Gastroesophageal sphincter (tissue), 4 donors: ENCODE measurements at regions not wholly inside any gene's neighbourhood (a gene's known extent, or its start where the extent isn't known, plus 50 kb on each side); places are given as distances from the start of the nearest gene placed in this dataset.
"Not testable (repeated sequence)": the region's sequence is repeated elsewhere in the genome, so short reads cannot be mapped to it uniquely, and the experiment has no call there.

Source experiments
- ATAC-seq: fragments of 150-250 bp; one replicate; pipeline ENCODE4 v1.9.1; 2016; ENCODE audit warnings: mild to moderate bottlenecking, moderate library complexity
- H3K27ac ChIP-seq, 4 donors: fragments of 200-600 bp; sonication (generic) in 3 of 4; 1 replicate in 3 of 4; 2 replicates in 1 of 4; pipeline ENCODE4 v1.5.1; 2016 to 2019
- H3K27me3 ChIP-seq: fragments of 200-600 bp; sonication (generic); one replicate; pipeline ENCODE4 v1.5.1; 2019
- H3K36me3 ChIP-seq, 2 donors: fragments of 200-600 bp; sonication (generic); one replicate each; pipeline ENCODE4 v1.5.1; 2019; ENCODE audit warnings: control low read depth in 1 of 2
- H3K4me1 ChIP-seq, 3 donors: fragments of 200-600 bp; sonication (generic); 1 replicate in 2 of 3; 2 replicates in 1 of 3; pipeline ENCODE4 v1.5.1; 2016 to 2019; ENCODE audit warnings: control low read depth in 2 of 3
- H3K4me3 ChIP-seq, 2 donors: fragments of 200-600 bp; sonication (generic); one replicate each; pipeline ENCODE4 v1.5.1; 2019; ENCODE audit warnings: mild to moderate bottlenecking in 1 of 2, moderate library complexity in 1 of 2
- H3K9me3 ChIP-seq, 3 donors: fragments of 200-600 bp; sonication (generic); one replicate each; pipeline ENCODE4 v1.5.1; 2017 to 2019; ENCODE audit warnings: control low read depth in 2 of 3
- EP300 ChIP-seq: sonication (generic); formaldehyde crosslinking; IDR thresholded peaks from one replicate; pipeline ENCODE4 v1.6.1; 2017; ENCODE audit warnings: antibody characterized with exemption, mild to moderate bottlenecking
- POLR2A ChIP-seq, 2 donors: fragments of 450-650 bp; IDR thresholded peaks; one replicate each; pipeline ENCODE4 v1.6.1; 2017; ENCODE audit warnings: antibody characterized with exemption in 2 of 2, mild to moderate bottlenecking in 2 of 2, moderate library complexity in 1 of 2
- POLR2AphosphoS5 ChIP-seq: sonication (generic); formaldehyde crosslinking; IDR thresholded peaks from one replicate; pipeline ENCODE4 v1.6.1; 2017; ENCODE audit warnings: antibody characterized with exemption
- WGBS, 2 donors: methylation state at CpG; one replicate each; pipeline ENCODE4 v1.1.5; 2018; ENCODE audit warnings: low coverage in 1 of 2; 5-methylcytosine and 5-hydroxymethylcytosine counted together
- TF ChIP-seq, protein P1 (sequence below), 4 experiments: fragments of 200-600 bp in 2 of 4; fragments of 450-650 bp in 2 of 4; sonication (generic) in 1 of 4; IDR thresholded peaks; one replicate each; pipeline ENCODE4 v1.5.1; 2017 to 2019; ENCODE audit warnings: antibody characterized with exemption in 4 of 4, mild to moderate bottlenecking in 2 of 4, moderate library complexity in 2 of 4

DNA sequence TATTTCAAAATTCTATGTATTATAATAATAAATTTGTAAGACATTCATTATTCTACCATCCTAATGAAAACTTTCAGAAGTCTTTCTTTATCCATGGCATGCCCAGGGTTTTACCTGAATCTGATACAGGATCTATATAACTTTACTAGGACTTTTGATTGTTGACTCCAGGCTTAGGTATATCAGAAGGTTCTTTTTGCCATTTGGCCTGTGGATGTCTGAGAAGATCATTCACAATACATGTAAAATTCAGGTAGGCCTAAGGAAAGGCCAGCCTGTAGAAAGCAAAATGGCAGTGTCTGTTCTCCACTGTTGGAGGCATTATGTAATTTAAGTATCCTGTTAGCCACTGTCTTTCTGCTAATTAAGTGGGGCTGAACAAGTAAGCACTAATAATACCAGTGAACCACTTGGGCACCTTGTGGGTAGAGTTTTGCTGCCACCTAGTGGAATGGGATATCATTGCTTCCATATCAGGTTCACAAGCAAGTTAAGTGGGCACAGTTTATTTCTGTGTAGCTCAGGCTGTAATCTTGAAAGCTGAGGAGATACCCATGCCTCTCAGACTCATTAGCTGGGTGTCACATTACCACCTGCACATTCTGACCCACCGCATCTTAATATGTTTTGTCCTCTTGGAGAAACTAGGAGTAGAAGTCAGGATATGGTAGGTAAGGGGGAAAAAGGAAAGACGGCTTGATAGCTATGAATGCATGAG is 105.5 kb downstream of the SEPTIN7 start:
- WGBS, 2 donors = 46 to 54% methylated on average over 2 of the region's 2 CpGs
- H3K4me3 ChIP-seq = no peak overlapping the region
- no peaks in the 10 kb centered on the region for H3K9me3 ChIP-seq
- ATAC-seq = peak; percentile 76
- H3K27ac ChIP-seq = peak overlapping the region in 1 of 4 donors; percentile 24
- no peak for TF ChIP-seq POLR2A (IDR thresholded peaks at IDR 0.05)
- TF ChIP-seq, protein P1, sequence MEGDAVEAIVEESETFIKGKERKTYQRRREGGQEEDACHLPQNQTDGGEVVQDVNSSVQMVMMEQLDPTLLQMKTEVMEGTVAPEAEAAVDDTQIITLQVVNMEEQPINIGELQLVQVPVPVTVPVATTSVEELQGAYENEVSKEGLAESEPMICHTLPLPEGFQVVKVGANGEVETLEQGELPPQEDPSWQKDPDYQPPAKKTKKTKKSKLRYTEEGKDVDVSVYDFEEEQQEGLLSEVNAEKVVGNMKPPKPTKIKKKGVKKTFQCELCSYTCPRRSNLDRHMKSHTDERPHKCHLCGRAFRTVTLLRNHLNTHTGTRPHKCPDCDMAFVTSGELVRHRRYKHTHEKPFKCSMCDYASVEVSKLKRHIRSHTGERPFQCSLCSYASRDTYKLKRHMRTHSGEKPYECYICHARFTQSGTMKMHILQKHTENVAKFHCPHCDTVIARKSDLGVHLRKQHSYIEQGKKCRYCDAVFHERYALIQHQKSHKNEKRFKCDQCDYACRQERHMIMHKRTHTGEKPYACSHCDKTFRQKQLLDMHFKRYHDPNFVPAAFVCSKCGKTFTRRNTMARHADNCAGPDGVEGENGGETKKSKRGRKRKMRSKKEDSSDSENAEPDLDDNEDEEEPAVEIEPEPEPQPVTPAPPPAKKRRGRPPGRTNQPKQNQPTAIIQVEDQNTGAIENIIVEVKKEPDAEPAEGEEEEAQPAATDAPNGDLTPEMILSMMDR (IDR thresholded peaks at IDR 0.05) = peak; percentile 88 to 95 (median 94)
- no peaks in the 10 kb centered on the region for H3K27me3 ChIP-seq
- H3K36me3 ChIP-seq = peaks cover 0 to 35% of the 10 kb centered on the region in 2 donors
- peaks cover 0 to 25% (median 3%) of the 10 kb centered on the region in 3 donors for H3K4me1 ChIP-seq

DNA sequence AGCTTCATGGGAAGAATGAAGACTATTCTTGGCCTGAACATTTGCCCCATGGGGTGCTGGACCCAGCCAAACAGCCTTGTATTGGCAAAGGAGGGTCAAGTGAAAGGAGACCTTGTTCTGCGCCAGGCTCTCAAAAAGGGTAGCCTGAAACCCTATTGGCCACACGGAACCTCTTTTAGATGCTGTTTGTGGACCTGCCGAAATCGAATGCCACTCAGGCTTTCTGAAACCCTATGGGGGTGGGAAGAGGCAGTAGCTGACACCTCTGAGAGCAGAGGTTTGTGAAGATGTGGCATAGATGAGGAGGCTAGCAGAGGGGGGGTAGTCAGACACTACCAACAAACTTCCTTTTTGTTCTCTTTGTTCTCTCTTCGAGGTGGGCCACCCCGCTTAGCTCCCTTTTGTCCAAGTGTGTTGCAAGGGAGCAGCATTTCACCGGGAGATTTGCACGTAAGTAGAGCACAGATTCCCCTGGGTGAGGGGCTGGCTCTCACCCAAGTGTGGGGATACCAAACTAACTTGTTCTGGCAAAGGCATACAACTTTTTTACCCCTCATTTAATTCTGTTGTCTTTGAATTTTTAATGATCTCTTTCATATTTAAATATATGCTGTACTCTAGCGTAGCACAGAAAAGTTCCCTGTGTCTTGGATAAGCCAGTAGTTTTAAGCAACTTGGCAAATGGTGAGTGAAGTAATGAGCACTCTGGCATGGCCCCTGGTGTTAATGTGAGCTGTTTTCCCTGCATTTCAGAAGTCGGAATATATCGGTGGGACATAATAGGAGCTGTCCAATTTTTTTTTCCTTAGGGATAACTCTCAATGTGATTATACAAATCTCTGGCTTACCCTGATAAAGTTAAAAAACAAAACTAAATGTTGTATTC is 107.7 kb downstream of the SEPTIN7 start:
- H3K27me3 ChIP-seq = no peaks in the 10 kb centered on the region
- TF ChIP-seq POLR2A (IDR thresholded peaks at IDR 0.05) (no peak), POLR2AphosphoS5 (no peak), EP300 (no peak)
- TF ChIP-seq, protein P1 (IDR thresholded peaks at IDR 0.05) = no peak
- no peaks in the 10 kb centered on the region for H3K9me3 ChIP-seq
- ATAC-seq = no peak
- peaks cover 0 to 21% of the 10 kb centered on the region in 2 donors for H3K36me3 ChIP-seq
- 29 to 38% methylated on average over 7 to 9 of the region's 11 CpGs for WGBS, 2 donors
- peak overlapping the region in 1 of 4 donors; percentile 33 for H3K27ac ChIP-seq
- H3K4me3 ChIP-seq = no peak overlapping the region
- H3K4me1 ChIP-seq = peaks cover 0 to 25% (median 3%) of the 10 kb centered on the region in 3 donors

DNA sequence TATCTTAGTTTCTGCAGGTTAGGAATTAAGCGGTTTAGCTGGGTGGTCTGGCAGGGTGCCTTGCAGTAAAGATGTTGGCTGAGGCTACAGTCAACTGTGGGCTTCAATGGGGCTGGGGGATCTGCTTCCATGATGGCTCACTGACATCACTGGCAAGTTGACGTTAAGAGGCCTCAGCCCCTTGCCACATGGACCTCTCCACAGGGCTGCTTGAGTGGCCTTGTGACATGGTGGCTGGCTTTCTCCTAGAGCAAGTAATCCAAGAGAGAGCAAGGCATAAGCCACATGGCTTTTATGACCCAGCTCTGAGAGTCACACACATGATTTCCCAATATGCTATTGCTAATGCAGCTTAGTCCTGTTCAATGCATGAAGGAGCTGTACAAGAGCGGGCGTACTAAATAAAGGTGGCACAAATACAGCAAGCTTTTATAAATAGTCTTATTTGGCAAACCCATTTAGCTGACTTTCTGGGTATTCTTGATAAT is 109.1 kb downstream of the SEPTIN7 start:
- Histone ChIP-seq H3K27me3 (no peaks in the 10 kb centered on the region), H3K36me3 (peaks cover 0 to 7% of the 10 kb centered on the region in 2 donors), H3K9me3 (no peaks in the 10 kb centered on the region), H3K4me1 (peaks cover 0 to 25% (median 3%) of the 10 kb centered on the region in 3 donors), H3K4me3 (no peak overlapping the region), H3K27ac (no peak overlapping the region)
- 89 to 100% methylated on average over 2 to 3 of the region's 4 CpGs for WGBS, 2 donors
- TF ChIP-seq POLR2AphosphoS5 (no peak), POLR2A (IDR thresholded peaks at IDR 0.05) (no peak), EP300 (no peak)
- TF ChIP-seq, protein P1 (IDR thresholded peaks at IDR 0.05) = no peak
- ATAC-seq = no peak

DNA sequence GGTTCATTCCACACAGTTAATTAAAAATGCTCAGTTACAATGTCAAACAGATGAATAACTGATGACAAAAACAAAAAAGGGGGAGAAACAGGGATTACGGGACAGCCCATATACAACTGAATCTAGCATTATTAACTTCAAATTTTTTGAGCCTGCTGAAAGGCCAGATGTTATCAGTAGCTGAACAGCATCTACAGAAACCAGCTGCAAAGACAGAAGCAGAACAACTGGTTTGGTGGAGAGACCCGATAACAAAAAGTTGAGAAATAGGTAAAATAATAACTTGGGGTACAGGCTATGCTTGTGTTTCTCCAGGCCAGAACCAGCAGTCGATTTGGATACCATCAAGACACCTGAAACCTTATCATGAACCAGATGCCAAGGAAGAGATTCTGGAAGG is 109.8 kb downstream of the SEPTIN7 start:
- H3K4me1 ChIP-seq = peaks cover 0 to 25% (median 3%) of the 10 kb centered on the region in 3 donors
- 83 to 93% methylated on average over 3 of the region's 3 CpGs for WGBS, 2 donors
- ATAC-seq, H3K36me3 ChIP-seq, H3K27me3 ChIP-seq, H3K27ac ChIP-seq, H3K9me3 ChIP-seq, H3K4me3 ChIP-seq: not testable (repeated sequence)

DNA sequence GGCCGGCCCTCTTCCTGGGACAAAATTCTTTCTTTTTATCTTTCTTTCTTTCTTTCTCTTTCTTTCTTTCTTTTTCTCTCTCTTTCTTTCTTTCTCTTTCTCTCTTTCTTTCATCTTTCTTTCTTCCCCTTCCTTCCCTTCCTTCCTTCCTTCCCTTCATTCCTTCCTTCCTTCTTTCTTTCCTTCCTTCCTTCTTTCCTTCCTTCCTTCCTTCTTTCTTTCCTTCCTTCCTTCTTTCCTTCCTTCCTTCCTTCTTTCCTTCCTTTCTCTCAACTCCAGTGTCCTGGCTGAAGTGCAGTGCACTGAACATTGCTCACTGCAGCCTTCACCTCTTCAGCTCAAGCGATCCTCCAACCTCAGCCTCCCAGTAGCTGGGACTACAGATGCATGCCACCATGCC is 112.5 kb downstream of the SEPTIN7 start:
- H3K27me3 ChIP-seq, H3K9me3 ChIP-seq, H3K4me1 ChIP-seq, H3K4me3 ChIP-seq, H3K27ac ChIP-seq, H3K36me3 ChIP-seq, ATAC-seq: not testable (repeated sequence)
- WGBS, 2 donors = 80 to 97% methylated on average over 1 to 2 of the region's 2 CpGs

DNA sequence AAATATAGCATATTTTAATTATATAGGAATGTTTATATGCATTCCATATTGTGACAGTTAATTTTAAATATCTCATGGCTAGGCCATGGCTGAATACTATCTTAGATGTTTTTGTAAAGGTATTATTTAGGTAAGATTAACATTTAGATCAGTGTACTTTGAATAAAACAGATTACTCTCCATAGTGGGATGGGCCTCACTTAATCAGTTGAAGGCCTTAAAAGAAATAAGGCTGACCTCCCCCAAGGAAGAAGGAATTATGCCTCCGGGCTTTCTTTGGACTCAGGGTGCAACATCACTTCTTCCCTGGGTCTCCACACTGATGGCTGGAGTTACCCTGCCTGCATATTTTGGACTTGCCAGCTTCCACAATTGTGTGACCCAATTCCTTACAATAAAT is 113.4 kb downstream of the SEPTIN7 start:
- not testable (repeated sequence) for ATAC-seq, H3K36me3 ChIP-seq, H3K4me1 ChIP-seq, H3K27me3 ChIP-seq, H3K27ac ChIP-seq, H3K4me3 ChIP-seq, H3K9me3 ChIP-seq
- WGBS, 2 donors = 90 to 100% methylated on average over 1 of the region's 1 CpG

DNA sequence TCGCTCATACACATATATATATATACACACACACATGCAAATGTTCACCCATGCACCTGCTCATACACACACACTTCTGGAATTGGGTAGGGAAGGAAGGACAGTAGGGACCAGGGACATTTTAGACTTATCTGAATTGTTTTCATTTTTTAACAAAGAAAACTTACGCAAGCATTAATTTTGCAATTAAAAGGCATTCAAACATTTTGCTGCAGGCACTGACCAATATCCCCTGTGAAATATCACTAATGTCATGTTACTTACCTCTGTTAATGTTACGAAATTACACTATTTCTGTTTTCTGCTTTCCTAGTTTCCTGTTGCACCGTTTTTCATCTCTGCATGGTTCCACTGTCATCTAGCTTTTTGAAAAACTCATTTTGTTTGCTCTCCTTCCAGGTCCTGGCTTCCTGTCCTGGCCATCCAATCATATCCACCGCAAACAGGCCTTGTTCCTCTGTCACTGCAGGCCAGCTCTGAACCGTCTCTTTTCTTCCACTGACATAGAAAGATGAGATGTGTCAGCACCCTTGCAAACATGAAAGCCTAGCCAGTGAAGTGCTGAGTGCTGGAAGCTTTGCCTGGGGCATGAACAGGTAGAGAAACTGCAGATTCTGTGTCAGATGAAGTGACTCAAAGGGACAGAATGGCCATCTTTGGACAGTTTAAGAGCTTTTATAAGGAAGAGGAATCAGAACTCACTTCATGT is 114.5 kb downstream of the SEPTIN7 start:
- H3K9me3 ChIP-seq, H3K27ac ChIP-seq, H3K4me3 ChIP-seq, ATAC-seq, H3K36me3 ChIP-seq, H3K4me1 ChIP-seq, H3K27me3 ChIP-seq: not testable (repeated sequence)
- WGBS, 2 donors = 89 to 100% methylated on average over 1 to 5 of the region's 6 CpGs

DNA sequence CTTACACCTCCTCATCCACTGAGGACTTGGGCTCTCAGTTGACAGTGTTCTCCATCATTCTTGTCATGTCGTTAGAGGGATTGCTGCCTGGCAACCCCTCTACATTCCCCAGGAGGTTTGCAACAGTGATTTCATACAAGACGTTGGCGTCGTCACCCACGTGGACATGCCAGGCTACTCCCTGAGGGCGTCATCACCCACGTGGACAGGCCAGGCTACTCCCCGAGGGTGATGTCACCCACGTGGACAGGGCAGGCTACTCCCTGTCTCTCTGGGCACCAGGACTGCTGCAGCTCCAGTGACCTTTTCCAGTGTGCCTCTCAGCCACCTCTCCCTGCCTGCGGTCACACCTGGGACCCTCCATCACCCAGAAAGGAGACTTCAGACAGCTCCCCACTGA is 117.4 kb downstream of the SEPTIN7 start:
- WGBS, 2 donors = 67% methylated on average over 3 of the region's 10 CpGs; no CpG with 5 or more reads in 1 of the 2 donors
- H3K9me3 ChIP-seq, H3K27me3 ChIP-seq, H3K4me1 ChIP-seq, H3K4me3 ChIP-seq, H3K27ac ChIP-seq, ATAC-seq, H3K36me3 ChIP-seq: not testable (repeated sequence)

DNA sequence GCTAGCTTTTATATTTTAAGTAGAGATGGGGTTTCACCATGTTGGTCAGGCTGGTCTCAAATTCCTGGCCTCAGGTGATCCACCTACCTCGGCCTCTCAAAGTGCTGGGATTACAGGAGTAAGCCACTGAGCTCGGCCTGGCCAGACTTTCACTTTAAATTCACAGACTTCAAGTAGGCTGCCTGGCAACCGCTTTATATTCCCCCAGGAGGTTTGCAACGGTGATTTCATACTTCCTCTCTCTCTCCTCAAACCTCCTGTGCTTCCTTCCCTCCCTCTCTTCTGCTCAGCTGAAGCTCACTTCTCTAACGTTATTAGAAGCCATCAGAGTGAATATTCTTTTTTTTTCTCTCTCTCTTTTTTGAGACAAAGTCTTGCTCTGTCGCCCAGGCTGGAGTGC is 118.8 kb downstream of the SEPTIN7 start:
- WGBS, 2 donors = 52 to 55% methylated on average over 5 to 6 of the region's 6 CpGs
- not testable (repeated sequence) for H3K4me1 ChIP-seq, H3K27me3 ChIP-seq, H3K27ac ChIP-seq, H3K36me3 ChIP-seq, ATAC-seq, H3K4me3 ChIP-seq, H3K9me3 ChIP-seq
